Midbrain (tissue), 1 donor: ENCODE measurements at regions not wholly inside any gene's neighbourhood (a gene's known extent, or its start where the extent isn't known, plus 50 kb on each side); places are given as distances from the start of the nearest gene placed in this dataset.
"Not testable (repeated sequence)": the region's sequence is repeated elsewhere in the genome, so short reads cannot be mapped to it uniquely, and the experiment has no call there.

Experiments used
- DNase-seq: peaks from one replicate; lab custom pipeline; 2025; lab: John Stamatoyannopoulos, UW

- DNase-seq: no peak
These were observed 227.7 kb upstream of the TMEM260 start for GRCh38 chr14:56351861-56352260.

GRCh38 chr14:56352999-56353398, 226.6 kb upstream of the TMEM260 start:
- DNase-seq: no peak

- DNase-seq: no peak
These were observed 222.2 kb upstream of the TMEM260 start for GRCh38 chr14:56357428-56357827.

- DNase-seq: no peak
These were observed 221.3 kb upstream of the TMEM260 start for GRCh38 chr14:56358275-56358674.

GRCh38 chr14:56358851-56359614, 220.6 kb upstream of the TMEM260 start:
- no peak for DNase-seq

GRCh38 chr14:56365663-56366062, 213.9 kb upstream of the TMEM260 start:
- DNase-seq: not testable (repeated sequence)

GRCh38 chr14:56367416-56367815, 212.2 kb upstream of the TMEM260 start:
- DNase-seq: no peak

GRCh38 chr14:56371737-56372136, 207.9 kb upstream of the TMEM260 start:
- DNase-seq: no peak

- no peak for DNase-seq
These were observed 205.2 kb upstream of the TMEM260 start for GRCh38 chr14:56374421-56374820.

GRCh38 chr14:56378046-56378445, 201.6 kb upstream of the TMEM260 start:
- DNase-seq: no peak

- no peak for DNase-seq
These were observed 201.1 kb upstream of the TMEM260 start for GRCh38 chr14:56378475-56378877.

- DNase-seq: no peak
These were observed 199.6 kb upstream of the TMEM260 start for GRCh38 chr14:56379956-56380355.

- DNase-seq: no peak
These were observed 193.6 kb upstream of the TMEM260 start for GRCh38 chr14:56386024-56386423.

- DNase-seq: no peak
These were observed 188.7 kb upstream of the TMEM260 start for GRCh38 chr14:56390859-56391258.

- peak; percentile 3 for DNase-seq
These were observed 184.6 kb upstream of the TMEM260 start for GRCh38 chr14:56394826-56395530.

GRCh38 chr14:56400109-56400825, 179.3 kb upstream of the TMEM260 start:
- DNase-seq: no peak

GRCh38 chr14:56412468-56413434, 166.8 kb upstream of the TMEM260 start:
- DNase-seq: no peak

- DNase-seq: no peak
These were observed 165.9 kb upstream of the TMEM260 start for GRCh38 chr14:56413721-56414120.

- no peak for DNase-seq
These were observed 165.4 kb upstream of the TMEM260 start for GRCh38 chr14:56414236-56414635.

- DNase-seq: no peak
These were observed 163.4 kb upstream of the TMEM260 start for GRCh38 chr14:56416213-56416612.

- DNase-seq: no peak
These were observed 162.4 kb upstream of the TMEM260 start for GRCh38 chr14:56417173-56417572.

- no peak for DNase-seq
These were observed 159.8 kb upstream of the TMEM260 start for GRCh38 chr14:56419750-56420149.
